PC-9 (cell line): ENCODE measurements at regions not wholly inside any gene's neighbourhood (a gene's known extent, or its start where the extent isn't known, plus 50 kb on each side); places are given as distances from the start of the nearest gene placed in this dataset.
"Not testable (repeated sequence)": the region's sequence is repeated elsewhere in the genome, so short reads cannot be mapped to it uniquely, and the experiment has no call there.

Experiments used
- BruUV-seq: library from RNA; stranded (reverse); fragments of 400-500 nt; replicated peaks from 2 replicates; lab custom pipeline; 2021; lab: Mats Ljungman, UMichigan
- CTCF ChIA-PET: fragments of 300-600 bp; sonication (Branson Sonifier 250); formaldehyde crosslinking; loops from one replicate; lab custom pipeline; 2022; ENCODE audit warnings: antibody characterized with exemption; lab: Charles Lee
- POLR2A ChIA-PET: fragments of 300-600 bp; sonication (Branson Sonifier 250); formaldehyde crosslinking; loops from one replicate; lab custom pipeline; 2022; ENCODE audit warnings: antibody characterized with exemption; ENCODE audit not compliant: unreplicated experiment; lab: Charles Lee
- DNase-seq, 2 experiments: peaks; one replicate each; pipeline versions ENCODE4 v3.0.0 to v3.0.0-alpha.2; 2015 to 2022; ENCODE audit warnings: mixed read lengths in 1 of 2
- H2AFZ ChIP-seq: fragments of 200-600 bp; sonication (generic); 2 replicates; pipeline ENCODE4 v1.8.1; 2017; ENCODE audit warnings: antibody characterized with exemption
- H3F3A ChIP-seq: fragments of 200-600 bp; sonication (generic); 2 replicates; pipeline ENCODE4 v1.8.1; 2017; ENCODE audit warnings: antibody characterized with exemption, mild to moderate bottlenecking, low read depth; ENCODE audit not compliant: insufficient read depth
- H3K27ac ChIP-seq: fragments of 200-600 bp; sonication (generic); 2 replicates; pipeline ENCODE4 v1.6.1; 2016; ENCODE audit warnings: mixed run types
- H3K27me3 ChIP-seq: fragments of 200-600 bp; sonication (generic); 2 replicates; pipeline ENCODE4 v1.6.1; 2016; ENCODE audit warnings: low read depth, mixed run types; ENCODE audit not compliant: insufficient read depth
- H3K36me3 ChIP-seq: fragments of 200-600 bp; sonication (generic); 2 replicates; pipeline ENCODE4 v1.6.1; 2016; ENCODE audit warnings: low read depth, mixed run types
- H3K4me1 ChIP-seq: fragments of 200-600 bp; sonication (generic); replicated peaks from 2 replicates; pipeline ENCODE4 v1.6.1; 2016; ENCODE audit warnings: mixed run types; ENCODE audit not compliant: insufficient read depth
- H3K4me2 ChIP-seq: fragments of 200-600 bp; sonication (generic); 2 replicates; pipeline ENCODE4 v1.6.1; 2017; ENCODE audit warnings: mixed run types
- H3K4me3 ChIP-seq: fragments of 200-600 bp; sonication (generic); 2 replicates; pipeline ENCODE4 v1.6.1; 2016; ENCODE audit warnings: mixed run types
- H3K79me2 ChIP-seq: fragments of 200-600 bp; sonication (generic); 2 replicates; pipeline ENCODE4 v1.6.1; 2017; ENCODE audit warnings: low read depth, mixed run types
- H3K9me2 ChIP-seq: fragments of 200-600 bp; sonication (generic); 2 replicates; pipeline ENCODE4 v1.8.1; 2017; ENCODE audit warnings: mild to moderate bottlenecking; ENCODE audit not compliant: insufficient read depth
- H3K9me3 ChIP-seq: fragments of 200-600 bp; sonication (generic); 2 replicates; pipeline ENCODE4 v1.8.1; 2016; ENCODE audit warnings: low read depth; ENCODE audit not compliant: insufficient read depth
- H4K20me1 ChIP-seq: fragments of 200-600 bp; sonication (generic); 2 replicates; pipeline ENCODE4 v1.8.1; 2017; ENCODE audit not compliant: insufficient read depth
- CTCF ChIP-seq: fragments of 200-600 bp; sonication (generic); conservative IDR thresholded peaks from 2 replicates; pipeline ENCODE4 v1.6.1; 2017; ENCODE audit warnings: mixed run types, antibody characterized with exemption, mild to moderate bottlenecking, moderate library complexity
- EZH2 ChIP-seq: fragments of 200-600 bp; sonication (generic); IDR thresholded peaks from 2 replicates; pipeline ENCODE4 v1.8.0; 2017; ENCODE audit warnings: antibody characterized with exemption, low read depth
- intact Hi-C: fragments of 100-400 bp; cut with micrococcal nuclease; formaldehyde crosslinking; loops from one replicate; pipeline ENCODE4 v1.10.0; 2022; ENCODE audit not compliant: unreplicated experiment

DNA sequence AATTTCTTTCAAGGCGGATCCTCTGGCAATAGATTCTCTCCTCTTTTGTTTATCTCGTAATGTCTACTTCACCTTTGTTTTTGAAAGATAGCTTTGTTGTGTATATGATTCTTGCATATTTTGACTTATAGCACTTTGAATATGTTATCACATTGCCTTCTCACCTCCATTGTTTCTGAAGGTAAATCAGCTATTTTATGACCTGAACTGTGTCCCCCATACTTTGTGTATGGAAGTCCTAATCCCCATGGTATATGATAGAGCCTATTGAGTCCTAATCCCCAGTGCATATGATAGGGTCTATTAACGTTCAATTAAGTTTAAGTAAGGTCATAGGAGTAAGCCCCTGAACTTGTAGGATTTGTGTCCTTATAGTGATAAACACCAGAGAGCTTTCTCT, 910.2 kb upstream of the NUDT12 start:
- no peak for TF ChIP-seq CTCF
- no peak for TF ChIP-seq EZH2
- Histone ChIP-seq H3K4me2 (no peak overlapping the region), H3F3A (no peaks in the 10 kb centered on the region), H3K9me3 (peaks cover 5% of the 10 kb centered on the region; the same call in 1 of the 2 replicates), H3K27me3 (no peaks in the 10 kb centered on the region), H3K36me3 (no peaks in the 10 kb centered on the region; the same call in 1 of the 2 replicates), H2AFZ (no peak overlapping the region), H4K20me1 (no peaks in the 10 kb centered on the region), H3K4me1 (no peaks in the 10 kb centered on the region), H3K79me2 (no peaks in the 10 kb centered on the region), H3K9me2 (no peaks in the 10 kb centered on the region), H3K27ac (no peak overlapping the region), H3K4me3 (no peak overlapping the region)
- DNase-seq = no peak
- BruUV-seq = no TSS peak
- intact Hi-C loops = no loop called here
- CTCF ChIA-PET = no interaction called here
- POLR2A ChIA-PET = no interaction called here

DNA sequence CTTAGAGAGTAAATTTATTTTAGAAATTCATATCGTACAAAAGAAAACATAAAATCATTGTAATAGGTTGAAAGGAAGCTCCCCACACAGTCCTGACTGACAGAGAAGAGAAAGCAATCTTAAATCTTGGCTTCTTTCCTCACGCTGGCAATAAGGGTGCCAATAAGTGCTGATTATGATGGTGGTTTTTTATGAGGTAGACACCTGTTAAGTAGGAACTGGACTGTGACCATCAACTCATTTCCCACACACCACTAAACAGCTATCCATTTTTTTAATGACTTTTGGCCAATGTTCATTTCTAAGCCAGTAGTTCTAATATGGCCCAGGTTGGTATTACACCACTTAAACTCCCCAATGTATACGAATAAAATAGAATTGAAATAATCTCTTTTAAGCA, 893.5 kb upstream of the NUDT12 start:
- no peaks in the 10 kb centered on the region for H3K79me2 ChIP-seq
- H3K36me3 ChIP-seq = no peaks in the 10 kb centered on the region
- peaks cover 4% of the 10 kb centered on the region; the same call in 1 of the 2 replicates for H3K9me3 ChIP-seq
- no peak overlapping the region for H2AFZ ChIP-seq
- intact Hi-C loops = no loop called here
- ChIA-PET POLR2A (no interaction called here), CTCF (no interaction called here)
- no peak for DNase-seq
- H3K4me1 ChIP-seq = peaks cover 23% of the 10 kb centered on the region
- no peak for TF ChIP-seq EZH2
- TF ChIP-seq CTCF = no peak
- no peaks in the 10 kb centered on the region for H3K27me3 ChIP-seq
- no peaks in the 10 kb centered on the region for H4K20me1 ChIP-seq
- H3K4me3 ChIP-seq = no peak overlapping the region
- no peak overlapping the region for H3K4me2 ChIP-seq
- H3F3A ChIP-seq = 0 out of 2 replicates have a peak, but pooled peaks cover 5% of the 10 kb centered on the region
- H3K27ac ChIP-seq = no peak overlapping the region
- H3K9me2 ChIP-seq = no peaks in the 10 kb centered on the region
- no TSS peak for BruUV-seq

DNA sequence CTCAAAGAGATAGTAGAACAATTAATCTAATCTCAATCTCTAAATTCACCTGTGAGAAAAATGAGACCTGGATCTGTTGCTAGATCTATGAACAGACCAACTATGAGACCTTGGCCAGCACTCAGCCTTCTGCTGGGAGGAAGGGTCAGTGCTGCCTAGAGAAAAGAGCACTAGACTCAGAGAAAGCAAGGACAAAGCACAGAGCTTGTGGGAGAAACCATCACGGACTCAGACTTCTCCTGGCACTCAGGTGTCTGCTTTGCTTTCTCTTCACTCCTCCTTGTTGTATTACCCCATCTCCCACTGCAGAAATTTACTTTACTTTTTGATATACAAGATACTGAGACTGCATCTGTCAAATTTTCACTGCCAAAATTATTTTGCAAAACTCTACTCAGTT, 890.0 kb upstream of the NUDT12 start:
- no peaks in the 10 kb centered on the region for H3K9me2 ChIP-seq
- no peaks in the 10 kb centered on the region for H3K9me3 ChIP-seq
- H2AFZ ChIP-seq = peak overlapping the region; percentile 99
- peak overlapping the region; percentile 99 for H3K4me2 ChIP-seq
- no peaks in the 10 kb centered on the region for H3K27me3 ChIP-seq
- peak overlapping the region; percentile 68 for H3K4me3 ChIP-seq
- peak overlapping the region; percentile 89 for H3K27ac ChIP-seq
- 0 out of 2 replicates have a peak, but pooled peaks cover 5% of the 10 kb centered on the region for H3F3A ChIP-seq
- H4K20me1 ChIP-seq = no peaks in the 10 kb centered on the region
- TF ChIP-seq EZH2 (no peak), CTCF (no peak)
- DNase-seq = peak in 1 of 2 experiments; percentile 9
- ChIA-PET CTCF (no interaction called here), POLR2A (no interaction called here)
- BruUV-seq = TSS peak; percentile 80
- no peaks in the 10 kb centered on the region for H3K79me2 ChIP-seq
- peaks cover 23% of the 10 kb centered on the region for H3K4me1 ChIP-seq
- no peaks in the 10 kb centered on the region for H3K36me3 ChIP-seq
- intact Hi-C loops = no loop called here

DNA sequence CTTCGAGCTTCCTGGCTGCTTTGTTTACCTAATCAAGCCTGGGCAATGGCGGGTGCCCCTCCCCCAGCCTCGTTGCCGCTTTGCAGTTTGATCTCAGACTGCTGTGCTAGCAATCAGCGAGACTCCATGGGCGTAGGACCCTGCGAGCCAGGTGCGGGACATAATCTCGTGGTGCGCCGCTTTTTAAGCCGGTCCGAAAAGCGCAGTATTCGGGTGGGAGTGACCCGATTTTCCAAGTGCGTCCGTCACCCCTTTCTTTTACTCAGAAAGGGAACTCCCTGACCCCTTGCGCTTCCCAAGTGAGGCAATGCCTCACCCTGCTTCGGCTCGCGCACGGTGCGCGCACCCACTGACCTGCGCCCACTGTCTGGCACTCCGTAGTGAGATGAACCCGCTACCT, 889.3 kb upstream of the NUDT12 start:
- H4K20me1 ChIP-seq, BruUV-seq, POLR2A ChIA-PET, H3K27me3 ChIP-seq, H3K9me3 ChIP-seq, intact Hi-C loops, H3K36me3 ChIP-seq, CTCF ChIA-PET, H3K9me2 ChIP-seq, H3K79me2 ChIP-seq, H3F3A ChIP-seq: not testable (repeated sequence)
- Histone ChIP-seq H3K4me3 (peak overlapping the region; percentile 68), H2AFZ (peak overlapping the region; percentile 99), H3K4me2 (peak overlapping the region; percentile 99), H3K27ac (peak overlapping the region; percentile 89), H3K4me1 (peaks cover 23% of the 10 kb centered on the region)
- peak in 1 of 2 experiments; percentile 61 for DNase-seq
